Vagina (tissue), 2 donors: ENCODE measurements at regions not wholly inside any gene's neighbourhood (a gene's known extent, or its start where the extent isn't known, plus 50 kb on each side); places are given as distances from the start of the nearest gene placed in this dataset.

Source experiments
- DNase-seq, 2 donors: peaks; one replicate each; pipeline ENCODE4 v3.0.0-alpha.2; 2017; ENCODE audit errors: extremely low spot score in 2 of 2
- H3K27ac ChIP-seq: fragments of 200-600 bp; sonication (generic); one replicate; pipeline ENCODE4 v1.5.1; 2019
- H3K27me3 ChIP-seq: fragments of 200-600 bp; sonication (generic); one replicate; pipeline ENCODE4 v1.5.1; 2019
- H3K36me3 ChIP-seq, 2 donors: fragments of 200-600 bp; sonication (generic); one replicate each; pipeline ENCODE4 v1.5.1; 2017 to 2019
- H3K4me1 ChIP-seq: fragments of 200-600 bp; sonication (generic); one replicate; pipeline ENCODE4 v1.5.1; 2019
- H3K4me3 ChIP-seq, 2 donors: fragments of 200-600 bp; sonication (generic); 1 replicate in 1 of 2; 2 replicates in 1 of 2; pipeline ENCODE4 v1.5.1; 2016 to 2019
- H3K9me3 ChIP-seq: fragments of 200-600 bp; sonication (generic); one replicate; pipeline ENCODE4 v1.5.1; 2019
- CTCF ChIP-seq, 3 experiments: fragments of 450-650 bp in 2 of 3; fragments of 200-600 bp in 1 of 3; sonication (generic) in 1 of 3; IDR thresholded peaks; one replicate each; pipeline ENCODE4 v1.5.1; 2017 to 2019; ENCODE audit warnings: antibody characterized with exemption in 3 of 3, mild to moderate bottlenecking in 2 of 3, moderate library complexity in 2 of 3
- POLR2A ChIP-seq, 2 donors: fragments of 450-650 bp; IDR thresholded peaks; one replicate each; pipeline ENCODE4 v1.6.1; 2017; ENCODE audit warnings: antibody characterized with exemption in 2 of 2, mild to moderate bottlenecking in 2 of 2, moderate library complexity in 2 of 2
- POLR2AphosphoS5 ChIP-seq, 2 donors: sonication (generic); formaldehyde crosslinking; IDR thresholded peaks; one replicate each; pipeline ENCODE4 v1.9.0; 2017; ENCODE audit warnings: antibody characterized with exemption in 2 of 2, mild to moderate bottlenecking in 2 of 2, low read depth in 1 of 2; ENCODE audit not compliant: insufficient read depth in 1 of 2
- intact Hi-C: fragments of 100-400 bp; cut with DNase I; formaldehyde crosslinking; loops from one replicate; pipeline ENCODE4 v1.15.1; 2023

- H3K36me3 ChIP-seq, result no peaks in the 10 kb centered on the region
- DNase-seq, result no peak
- H3K27ac ChIP-seq, result no peak overlapping the region
- H3K9me3 ChIP-seq, result no peaks in the 10 kb centered on the region
- intact Hi-C loops, result no loop called here
- TF ChIP-seq POLR2A (IDR thresholded peaks at IDR 0.05) (no peak), POLR2AphosphoS5 (IDR thresholded peaks at IDR 0.05; ENCODE audit: insufficient read depth in 1 of 2, low read depth in 1 of 2) (no peak)
- H3K4me3 ChIP-seq, result no peak overlapping the region
- H3K27me3 ChIP-seq, result no peaks in the 10 kb centered on the region
- H3K4me1 ChIP-seq, result no peaks in the 10 kb centered on the region
These were observed 228.1 kb upstream of the RAB6C start for GRCh38 chr2:129751409-129751808.

- peak in 1 of 2 donors; percentile 6 for DNase-seq
- no peaks in the 10 kb centered on the region for H3K27me3 ChIP-seq
- TF ChIP-seq POLR2A (IDR thresholded peaks at IDR 0.05) (no peak), CTCF (IDR thresholded peaks at IDR 0.05) (no peak), POLR2AphosphoS5 (IDR thresholded peaks at IDR 0.05; ENCODE audit: insufficient read depth in 1 of 2, low read depth in 1 of 2) (no peak)
- no peaks in the 10 kb centered on the region for H3K4me1 ChIP-seq
- no peaks in the 10 kb centered on the region for H3K36me3 ChIP-seq
- H3K4me3 ChIP-seq, result no peak overlapping the region
- no peaks in the 10 kb centered on the region for H3K9me3 ChIP-seq
- intact Hi-C loops, result no loop called here
- no peak overlapping the region for H3K27ac ChIP-seq
These were observed 227.3 kb upstream of the RAB6C start for GRCh38 chr2:129752176-129752575.

DNA sequence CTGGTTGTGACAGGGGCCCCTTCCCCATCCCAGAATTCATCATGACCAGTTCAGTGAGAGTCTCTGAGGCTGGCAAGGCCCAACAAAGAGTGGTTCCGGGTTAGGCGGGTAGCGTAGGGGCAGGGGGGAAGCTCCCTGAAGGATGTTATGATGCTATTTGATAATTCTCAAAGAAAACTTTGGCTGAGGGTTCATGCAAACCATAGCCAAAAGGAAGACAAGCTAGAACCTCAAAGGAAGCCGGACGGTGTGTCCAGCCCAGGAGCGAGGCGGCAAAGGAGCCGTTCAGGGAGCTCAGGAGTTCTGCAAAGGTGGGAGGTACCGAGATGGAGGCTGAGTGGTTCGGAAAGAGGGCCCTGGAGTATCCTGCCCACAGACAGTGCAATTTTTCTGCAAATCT is 226.8 kb upstream of the RAB6C start:
- DNase-seq, result peak in 1 of 2 donors; percentile 60
- Histone ChIP-seq H3K27ac (no peak overlapping the region), H3K27me3 (no peaks in the 10 kb centered on the region), H3K36me3 (no peaks in the 10 kb centered on the region), H3K4me3 (no peak overlapping the region), H3K4me1 (peaks cover 1% of the 10 kb centered on the region), H3K9me3 (no peaks in the 10 kb centered on the region)
- intact Hi-C loops, result no loop called here
- no peak for TF ChIP-seq CTCF (IDR thresholded peaks at IDR 0.05)
- TF ChIP-seq POLR2AphosphoS5 (IDR thresholded peaks at IDR 0.05; ENCODE audit: insufficient read depth in 1 of 2, low read depth in 1 of 2), result no peak
- TF ChIP-seq POLR2A (IDR thresholded peaks at IDR 0.05), result no peak

GRCh38 chr2:129753261-129753660 is 226.2 kb upstream of the RAB6C start:
- no peaks in the 10 kb centered on the region for H3K9me3 ChIP-seq
- H3K27ac ChIP-seq, result no peak overlapping the region
- H3K4me1 ChIP-seq, result peaks cover 7% of the 10 kb centered on the region
- peak in 1 of 2 donors; percentile 52 for DNase-seq
- H3K27me3 ChIP-seq, result no peaks in the 10 kb centered on the region
- H3K36me3 ChIP-seq, result no peaks in the 10 kb centered on the region
- TF ChIP-seq POLR2A (IDR thresholded peaks at IDR 0.05) (no peak), CTCF (IDR thresholded peaks at IDR 0.05) (no peak)
- intact Hi-C loops, result no loop called here
- no peak overlapping the region for H3K4me3 ChIP-seq

GRCh38 chr2:129754421-129754820 is 225.0 kb upstream of the RAB6C start:
- Histone ChIP-seq H3K4me3 (no peak overlapping the region), H3K27ac (no peak overlapping the region), H3K9me3 (no peaks in the 10 kb centered on the region), H3K27me3 (no peaks in the 10 kb centered on the region), H3K36me3 (no peaks in the 10 kb centered on the region), H3K4me1 (peaks cover 16% of the 10 kb centered on the region)
- TF ChIP-seq CTCF (IDR thresholded peaks at IDR 0.05) (no peak), POLR2AphosphoS5 (IDR thresholded peaks at IDR 0.05; ENCODE audit: insufficient read depth in 1 of 2, low read depth in 1 of 2) (no peak), POLR2A (IDR thresholded peaks at IDR 0.05) (no peak)
- intact Hi-C loops, result no loop called here
- DNase-seq, result peak; percentile 77 to 78

- Histone ChIP-seq H3K36me3 (no peaks in the 10 kb centered on the region), H3K9me3 (no peaks in the 10 kb centered on the region), H3K27me3 (no peaks in the 10 kb centered on the region), H3K4me3 (no peak overlapping the region), H3K4me1 (peaks cover 16% of the 10 kb centered on the region), H3K27ac (no peak overlapping the region)
- peak in 1 of 2 donors; percentile 58 for DNase-seq
- TF ChIP-seq POLR2A (IDR thresholded peaks at IDR 0.05) (no peak), CTCF (IDR thresholded peaks at IDR 0.05) (no peak), POLR2AphosphoS5 (IDR thresholded peaks at IDR 0.05; ENCODE audit: insufficient read depth in 1 of 2, low read depth in 1 of 2) (no peak)
- intact Hi-C loops, result no loop called here
These were observed 224.6 kb upstream of the RAB6C start for GRCh38 chr2:129754831-129755230.
